Progenitor cell of endocrine pancreas (in vitro differentiated cells): ENCODE measurements at regions not wholly inside any gene's neighbourhood (a gene's known extent, or its start where the extent isn't known, plus 50 kb on each side); places are given as distances from the start of the nearest gene placed in this dataset.

Experiments used
- DNase-seq: peaks from one replicate; pipeline ENCODE4 v3.0.0; 2021; ENCODE audit warnings: low spot score; ENCODE audit not compliant: unreplicated experiment
- H3K27ac Mint-ChIP-seq: 2 replicates; pipeline ENCODE4 v1.8.0; 2021; ENCODE audit warnings: mild to moderate bottlenecking, moderate library complexity, mixed read lengths
- H3K27me3 Mint-ChIP-seq: 2 replicates; pipeline ENCODE4 v1.8.0; 2021; ENCODE audit warnings: mixed read lengths
- H3K36me3 Mint-ChIP-seq: 2 replicates; pipeline ENCODE4 v1.8.0; 2022; ENCODE audit warnings: mixed read lengths; ENCODE audit not compliant: insufficient read depth
- H3K4me1 Mint-ChIP-seq: 2 replicates; pipeline ENCODE4 v1.8.0; 2021; ENCODE audit warnings: low read depth, mixed read lengths
- H3K4me3 Mint-ChIP-seq: 2 replicates; pipeline ENCODE4 v1.8.0; 2021; ENCODE audit warnings: low read depth, mild to moderate bottlenecking, moderate library complexity, mixed read lengths
- H3K9me3 Mint-ChIP-seq: 2 replicates; pipeline ENCODE4 v1.8.0; 2021; ENCODE audit warnings: low read depth, mixed read lengths
- CTCF ChIP-seq: fragments of 200-600 bp; sonication (generic); IDR thresholded peaks from one replicate; pipeline ENCODE4 v1.5.0; 2021; ENCODE audit warnings: antibody characterized with exemption, mild to moderate bottlenecking; ENCODE audit not compliant: unreplicated experiment

- H3K27me3 Mint-ChIP-seq = peaks cover 35% of the 10 kb centered on the region
- H3K27ac Mint-ChIP-seq = no peak overlapping the region
- no peaks in the 10 kb centered on the region for H3K4me1 Mint-ChIP-seq
- H3K4me3 Mint-ChIP-seq = no peak overlapping the region
- H3K36me3 Mint-ChIP-seq = no peaks in the 10 kb centered on the region
- TF ChIP-seq CTCF = no peak
- no peak for DNase-seq
- no peaks in the 10 kb centered on the region for H3K9me3 Mint-ChIP-seq
Observed at GRCh38 chr9:86662890-86663468, 284.3 kb downstream of the GAS1 start.

DNA sequence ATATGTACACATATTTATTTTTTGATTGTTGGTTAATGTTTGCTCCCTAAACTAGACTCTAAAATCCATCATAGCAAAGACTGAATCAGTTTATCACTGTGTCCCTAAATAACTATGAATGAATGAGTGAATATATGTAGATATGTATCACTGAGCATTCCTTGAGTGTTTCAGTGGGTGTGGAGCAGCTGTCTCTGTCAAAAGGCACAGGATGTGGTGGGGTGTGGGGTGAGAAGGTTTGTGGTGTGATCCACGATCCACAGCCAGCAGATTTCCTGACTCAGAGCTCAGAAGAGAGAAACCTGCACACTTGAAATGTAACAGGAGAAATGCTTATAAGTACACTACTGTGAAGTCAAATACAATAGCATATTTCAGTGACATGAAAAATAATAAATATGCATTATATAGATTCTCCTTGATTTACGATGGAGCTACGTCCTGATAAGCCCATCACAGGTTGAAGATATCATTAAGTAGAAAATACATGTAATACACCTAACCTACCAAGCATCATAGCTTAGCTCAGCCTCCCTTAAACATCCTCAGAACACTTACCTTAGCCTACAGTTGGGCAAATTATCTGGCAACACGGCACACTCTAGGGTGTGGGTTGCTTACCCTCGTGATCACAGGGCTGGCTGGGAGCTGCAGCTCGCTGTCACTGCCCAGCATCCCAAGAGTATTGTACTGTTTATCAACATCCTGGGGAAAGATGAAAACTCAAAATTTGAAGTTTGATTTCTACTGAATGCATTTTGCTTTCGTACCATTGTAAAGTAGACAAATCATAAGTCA, 287.0 kb downstream of the GAS1 start:
- no peak overlapping the region for H3K27ac Mint-ChIP-seq
- peaks cover 28% of the 10 kb centered on the region for H3K27me3 Mint-ChIP-seq
- no peak overlapping the region for H3K4me3 Mint-ChIP-seq
- no peaks in the 10 kb centered on the region for H3K4me1 Mint-ChIP-seq
- H3K9me3 Mint-ChIP-seq = peaks cover 5% of the 10 kb centered on the region
- DNase-seq = no peak
- no peaks in the 10 kb centered on the region for H3K36me3 Mint-ChIP-seq
- TF ChIP-seq CTCF = no peak

DNA sequence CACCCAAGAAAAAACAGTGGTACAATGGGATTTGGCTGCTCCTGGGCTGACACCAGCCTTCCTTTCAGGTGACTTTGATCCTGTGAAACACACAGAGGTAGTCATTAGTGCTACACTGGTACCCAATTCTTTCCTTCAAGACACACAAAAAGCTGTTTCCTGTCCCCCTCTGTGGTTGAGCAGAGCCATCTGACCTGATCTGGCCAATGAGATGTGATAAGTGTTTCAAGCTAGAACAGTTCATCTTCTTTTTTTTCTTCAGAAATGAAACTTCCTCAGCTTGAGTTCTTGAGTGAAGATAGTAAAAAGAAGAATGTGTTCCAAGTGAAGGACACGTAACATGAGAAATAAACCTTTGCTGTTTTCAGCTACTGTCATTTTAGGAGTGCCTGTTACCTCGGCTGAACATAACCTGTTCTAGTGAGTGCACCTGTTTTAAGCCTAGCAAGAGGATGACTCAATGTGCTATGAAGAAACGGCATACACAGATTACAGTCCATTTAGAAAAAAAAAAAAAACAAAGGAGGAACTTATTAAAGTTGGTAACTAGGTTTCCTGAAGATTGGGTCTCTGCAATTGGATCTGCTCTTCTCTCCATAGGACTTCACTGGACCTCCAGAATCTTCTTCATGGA, 287.8 kb downstream of the GAS1 start:
- H3K4me3 Mint-ChIP-seq = no peak overlapping the region
- no peak for TF ChIP-seq CTCF
- no peaks in the 10 kb centered on the region for H3K36me3 Mint-ChIP-seq
- H3K27ac Mint-ChIP-seq = no peak overlapping the region
- peaks cover 5% of the 10 kb centered on the region for H3K9me3 Mint-ChIP-seq
- H3K4me1 Mint-ChIP-seq = no peaks in the 10 kb centered on the region
- DNase-seq = no peak
- H3K27me3 Mint-ChIP-seq = peaks cover 22% of the 10 kb centered on the region

DNA sequence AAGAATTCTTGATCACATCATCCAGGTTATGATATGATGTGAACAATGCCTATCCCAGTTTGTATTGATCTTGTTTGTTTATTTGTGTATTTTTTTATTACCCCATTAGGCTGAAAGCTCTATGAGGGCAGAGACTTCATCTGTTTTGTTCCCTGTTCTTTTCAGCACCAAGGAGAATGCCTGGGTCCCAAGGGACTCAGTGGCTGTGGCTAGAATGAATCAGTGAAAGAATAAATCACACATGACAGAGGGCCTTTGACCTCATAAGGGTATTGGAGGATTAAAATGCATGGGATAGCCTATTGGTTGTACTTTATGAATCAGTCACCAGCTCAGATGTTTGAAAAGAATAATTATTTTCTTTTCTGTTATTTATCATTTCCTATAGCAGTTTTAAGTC, 292.2 kb downstream of the GAS1 start:
- Mint-ChIP-seq H3K9me3 (peaks cover 5% of the 10 kb centered on the region), H3K4me1 (peaks cover 4% of the 10 kb centered on the region), H3K36me3 (no peaks in the 10 kb centered on the region), H3K27ac (no peak overlapping the region), H3K27me3 (peaks cover 30% of the 10 kb centered on the region), H3K4me3 (no peak overlapping the region)
- TF ChIP-seq CTCF = no peak
- no peak for DNase-seq

- peaks cover 33% of the 10 kb centered on the region for H3K27me3 Mint-ChIP-seq
- no peak for TF ChIP-seq CTCF
- DNase-seq = no peak
- H3K9me3 Mint-ChIP-seq = peaks cover 5% of the 10 kb centered on the region
- H3K36me3 Mint-ChIP-seq = no peaks in the 10 kb centered on the region
- no peak overlapping the region for H3K27ac Mint-ChIP-seq
- H3K4me3 Mint-ChIP-seq = no peak overlapping the region
- peaks cover 4% of the 10 kb centered on the region for H3K4me1 Mint-ChIP-seq
Observed at GRCh38 chr9:86653466-86653865, 293.8 kb downstream of the GAS1 start.
